ENCODE measurements at regions not wholly inside any gene's neighbourhood (a gene's known extent, or its start where the extent isn't known, plus 50 kb on each side); places are given as distances from the start of the nearest gene placed in this dataset.

DNA sequence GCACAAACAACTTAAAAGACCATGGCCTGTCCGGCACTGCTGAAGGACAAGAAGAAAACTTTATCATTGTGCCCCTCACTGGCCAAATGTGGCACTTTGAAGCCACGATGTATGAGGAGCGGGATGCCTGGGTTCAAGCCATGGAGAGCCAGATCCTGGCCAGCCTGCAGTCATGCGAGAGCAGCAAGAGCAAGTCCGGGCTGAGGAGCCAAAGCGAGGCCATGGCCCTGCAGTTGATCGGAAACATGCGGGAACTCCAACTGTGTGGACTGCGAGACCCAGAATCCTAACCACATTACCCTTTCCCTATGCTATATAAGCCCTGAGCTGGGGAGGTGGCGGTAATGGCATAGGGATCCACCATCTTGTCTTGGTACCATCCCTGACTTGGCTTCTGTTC, 497.9 kb downstream of the ANXA1 start:
- Mint-ChIP-seq H3K36me3 (ENCODE audit: insufficient read depth) (no peaks in the 10 kb centered on the region), H3K4me1 (ENCODE audit: low read depth) (no peaks in the 10 kb centered on the region), H3K4me3 (no peak overlapping the region), H3K9me3 (peaks cover 12% of the 10 kb centered on the region), H3K27me3 (ENCODE audit: low read depth) (no peaks in the 10 kb centered on the region)
- ATAC-seq (no peak), DNase-seq (no peak)

DNA sequence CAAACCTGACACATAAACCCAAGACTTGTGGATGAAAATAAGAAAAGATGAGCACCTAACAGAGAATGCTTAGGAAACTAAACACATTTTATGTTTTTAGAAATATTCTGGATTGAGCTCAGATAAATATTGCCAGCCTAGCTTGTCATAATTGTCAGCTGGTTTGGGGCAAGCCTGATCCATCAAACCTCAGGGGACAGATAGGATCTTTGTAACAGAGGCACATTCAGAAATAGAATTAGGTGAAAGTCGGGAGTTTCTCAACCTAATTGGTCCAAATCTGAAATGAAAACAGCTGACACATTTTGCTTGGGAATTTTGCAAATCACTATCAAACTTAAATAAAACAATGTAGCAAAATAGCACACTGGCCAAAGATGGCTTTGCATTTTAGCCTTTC, 503.7 kb downstream of the ANXA1 start:
- Mint-ChIP-seq H3K4me1 (ENCODE audit: low read depth) (no peaks in the 10 kb centered on the region), H3K9me3 (peaks cover 4% of the 10 kb centered on the region), H3K4me3 (no peak overlapping the region), H3K36me3 (ENCODE audit: insufficient read depth) (no peaks in the 10 kb centered on the region), H3K27me3 (ENCODE audit: low read depth) (no peaks in the 10 kb centered on the region)
- no peak for DNase-seq
- no peak for ATAC-seq

DNA sequence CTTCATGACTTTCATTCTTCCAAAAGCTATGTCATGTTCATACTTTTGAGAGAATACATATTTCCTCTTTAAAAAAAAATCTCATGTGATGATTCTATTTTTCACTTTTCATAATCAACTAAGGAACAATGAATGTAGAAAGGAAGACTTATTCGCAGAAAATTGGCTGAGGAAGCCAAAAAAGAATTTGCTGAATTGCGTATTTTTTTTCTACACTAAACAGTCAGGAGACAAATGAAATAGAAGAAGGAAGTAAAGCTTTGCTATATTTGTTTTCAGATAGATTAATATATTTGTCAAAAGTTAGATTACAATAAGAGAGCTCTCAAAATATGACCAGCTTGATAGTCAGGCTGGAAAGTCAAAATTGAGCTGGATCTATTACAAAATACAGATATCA, 504.2 kb downstream of the ANXA1 start:
- H3K4me1 Mint-ChIP-seq (ENCODE audit: low read depth), result no peaks in the 10 kb centered on the region
- H3K4me3 Mint-ChIP-seq, result no peak overlapping the region
- peaks cover 4% of the 10 kb centered on the region for H3K9me3 Mint-ChIP-seq
- H3K36me3 Mint-ChIP-seq (ENCODE audit: insufficient read depth), result no peaks in the 10 kb centered on the region
- DNase-seq (no peak), ATAC-seq (no peak)
- no peaks in the 10 kb centered on the region for H3K27me3 Mint-ChIP-seq (ENCODE audit: low read depth)

DNA sequence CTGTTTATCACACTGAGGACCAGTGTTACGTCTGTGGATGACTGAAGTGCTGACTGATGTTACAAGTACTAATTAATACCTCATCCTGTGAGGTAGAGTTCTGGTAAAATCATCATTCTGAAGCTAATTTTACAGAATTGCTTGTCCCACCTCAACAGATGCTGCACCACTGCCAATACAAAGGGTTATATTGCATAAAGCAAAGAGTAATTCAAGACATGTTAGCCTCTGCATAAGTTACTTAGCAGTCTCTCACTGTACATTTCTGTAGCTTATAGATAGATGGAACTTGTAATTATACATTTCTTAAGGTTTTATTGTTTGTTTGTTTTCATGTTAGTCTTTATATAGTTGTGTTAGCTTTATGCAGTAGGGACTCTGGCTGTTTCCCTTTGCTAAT, 513.6 kb downstream of the ANXA1 start:
- H3K9me3 Mint-ChIP-seq, result no peaks in the 10 kb centered on the region
- ATAC-seq (no peak), DNase-seq (no peak)
- no peaks in the 10 kb centered on the region for H3K27me3 Mint-ChIP-seq (ENCODE audit: low read depth)
- H3K4me3 Mint-ChIP-seq, result no peak overlapping the region
- no peaks in the 10 kb centered on the region for H3K4me1 Mint-ChIP-seq (ENCODE audit: low read depth)
- H3K36me3 Mint-ChIP-seq (ENCODE audit: insufficient read depth), result no peaks in the 10 kb centered on the region

DNA sequence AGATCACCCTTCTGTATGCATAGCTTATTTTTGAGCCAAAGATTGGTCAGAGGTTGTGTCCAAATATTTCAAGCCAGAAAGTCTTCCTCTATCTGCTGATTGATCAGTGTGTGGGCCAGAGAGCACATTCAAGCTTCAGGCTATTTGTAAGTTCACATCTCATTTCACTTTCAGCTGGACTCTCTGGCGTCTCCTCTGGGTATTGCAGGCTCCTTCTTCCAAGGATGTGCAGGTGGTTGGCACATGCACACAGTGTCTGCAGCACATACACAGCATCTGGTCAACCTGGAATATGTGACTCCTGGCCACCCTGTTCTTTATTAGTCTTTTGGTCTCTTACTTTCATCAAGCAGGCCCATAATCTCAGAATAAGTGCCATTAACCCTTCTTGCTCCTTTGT, 516.1 kb downstream of the ANXA1 start:
- Mint-ChIP-seq H3K27me3 (ENCODE audit: low read depth) (no peaks in the 10 kb centered on the region), H3K9me3 (peaks cover 8% of the 10 kb centered on the region), H3K4me1 (ENCODE audit: low read depth) (no peaks in the 10 kb centered on the region), H3K4me3 (no peak overlapping the region), H3K36me3 (ENCODE audit: insufficient read depth) (no peaks in the 10 kb centered on the region)
- ATAC-seq (no peak), DNase-seq (no peak)

DNA sequence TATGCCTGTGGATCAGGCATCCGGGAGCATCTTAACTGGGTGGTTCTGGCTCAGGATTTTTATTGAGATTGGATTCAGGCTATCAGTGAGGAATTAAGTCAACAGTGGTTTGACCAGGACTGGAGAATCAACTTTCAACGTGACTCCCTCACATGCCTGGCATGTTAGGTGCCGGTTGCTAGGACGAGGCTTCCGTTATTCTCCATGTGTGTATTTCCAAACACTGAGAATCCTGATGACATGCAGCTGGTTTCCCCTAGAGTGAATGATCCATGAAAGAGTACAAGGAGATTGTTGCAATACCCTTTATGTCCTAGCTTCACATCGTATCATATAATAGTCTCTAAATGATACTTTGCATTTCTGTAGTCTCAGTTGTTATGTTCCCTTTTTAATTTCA, 529.2 kb downstream of the ANXA1 start:
- Mint-ChIP-seq H3K36me3 (ENCODE audit: insufficient read depth) (no peaks in the 10 kb centered on the region), H3K4me1 (ENCODE audit: low read depth) (no peaks in the 10 kb centered on the region), H3K4me3 (no peak overlapping the region), H3K27me3 (ENCODE audit: low read depth) (no peaks in the 10 kb centered on the region), H3K9me3 (peaks cover 12% of the 10 kb centered on the region)
- ATAC-seq, result no peak
- no peak for DNase-seq

DNA sequence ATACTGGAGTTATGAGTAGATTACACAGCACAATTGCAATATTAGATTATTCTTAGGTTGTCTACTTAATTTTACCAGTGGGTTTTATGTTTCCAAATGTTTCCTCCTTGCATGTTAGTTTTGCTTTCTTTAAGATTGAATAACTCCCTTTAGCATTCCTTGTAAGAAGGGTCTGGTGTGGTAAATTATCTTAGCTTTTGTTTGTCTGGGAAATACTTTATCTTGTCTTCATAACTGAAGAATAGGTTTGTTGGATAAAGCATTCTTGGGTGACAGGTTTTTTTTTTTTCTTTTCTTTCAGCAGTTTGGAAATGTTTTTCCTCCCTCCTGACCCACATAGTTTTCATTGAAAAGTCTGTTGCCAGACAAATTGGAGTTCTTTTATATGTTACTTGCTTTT, 531.1 kb downstream of the ANXA1 start:
- Mint-ChIP-seq H3K27me3 (ENCODE audit: low read depth) (no peaks in the 10 kb centered on the region), H3K9me3 (peaks cover 12% of the 10 kb centered on the region), H3K4me3 (no peak overlapping the region), H3K4me1 (ENCODE audit: low read depth) (no peaks in the 10 kb centered on the region), H3K36me3 (ENCODE audit: insufficient read depth) (no peaks in the 10 kb centered on the region)
- ATAC-seq (no peak), DNase-seq (no peak)

DNA sequence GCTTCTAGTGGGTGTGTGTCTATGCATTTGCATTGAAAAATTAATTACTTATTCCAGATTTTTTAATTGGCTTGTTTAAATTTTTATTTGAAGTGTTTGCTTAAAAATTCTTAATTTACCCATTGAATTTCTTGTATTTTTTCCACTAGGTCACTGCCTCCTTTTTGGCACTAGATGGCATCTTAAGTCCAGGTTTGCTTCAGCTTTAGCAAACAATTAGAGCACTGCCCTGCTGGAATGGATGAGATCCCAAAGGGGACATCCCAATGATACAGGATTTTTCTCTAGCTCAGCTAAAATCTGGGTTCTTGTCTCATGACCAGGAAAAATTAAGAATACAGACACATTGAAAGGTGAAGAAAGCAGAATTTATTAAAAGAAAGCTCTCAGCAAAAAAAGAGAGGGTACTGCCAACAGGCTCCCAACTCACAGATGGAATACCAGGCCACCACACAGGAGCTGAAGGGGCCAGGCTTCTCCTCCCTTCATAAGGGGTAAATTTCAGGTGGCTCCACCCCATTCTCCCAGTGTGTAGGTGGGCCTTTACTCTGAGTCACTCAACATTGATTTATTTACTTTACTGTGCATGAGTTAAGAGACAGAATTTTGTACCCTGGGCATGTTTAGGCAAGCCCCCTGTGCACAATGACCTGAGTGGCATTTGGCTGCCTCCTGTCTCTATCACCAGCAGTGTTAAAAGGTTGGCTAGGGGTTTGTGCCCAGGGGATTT, 532.4 kb downstream of the ANXA1 start:
- H3K4me3 Mint-ChIP-seq, result no peak overlapping the region
- ATAC-seq (no peak), DNase-seq (no peak)
- H3K36me3 Mint-ChIP-seq (ENCODE audit: insufficient read depth), result no peaks in the 10 kb centered on the region
- H3K9me3 Mint-ChIP-seq, result peaks cover 12% of the 10 kb centered on the region
- no peaks in the 10 kb centered on the region for H3K27me3 Mint-ChIP-seq (ENCODE audit: low read depth)
- H3K4me1 Mint-ChIP-seq (ENCODE audit: low read depth), result no peaks in the 10 kb centered on the region

DNA sequence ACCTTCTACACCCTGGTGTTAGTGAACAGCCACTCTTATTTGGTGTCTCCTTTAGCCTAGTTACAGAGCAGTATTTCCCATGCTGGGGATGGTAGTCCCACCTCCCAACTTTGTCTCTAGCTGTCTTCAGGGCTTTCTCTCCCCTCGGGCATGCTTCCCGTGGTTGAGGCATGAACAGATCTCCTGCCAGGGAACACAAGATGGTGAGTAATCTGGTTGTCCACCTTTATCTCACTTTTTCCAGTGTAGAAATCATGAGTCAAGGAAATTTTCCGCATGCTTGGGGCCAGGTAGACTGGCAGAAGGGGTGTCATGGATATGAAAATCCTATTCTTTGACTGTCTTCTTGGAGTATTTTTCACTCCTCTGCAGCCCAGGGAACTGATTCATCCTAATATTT, 532.9 kb downstream of the ANXA1 start:
- ATAC-seq, result no peak
- Mint-ChIP-seq H3K36me3 (ENCODE audit: insufficient read depth) (no peaks in the 10 kb centered on the region), H3K27me3 (ENCODE audit: low read depth) (no peaks in the 10 kb centered on the region), H3K4me1 (ENCODE audit: low read depth) (no peaks in the 10 kb centered on the region), H3K4me3 (no peak overlapping the region), H3K9me3 (peaks cover 12% of the 10 kb centered on the region)
- DNase-seq, result no peak

DNA sequence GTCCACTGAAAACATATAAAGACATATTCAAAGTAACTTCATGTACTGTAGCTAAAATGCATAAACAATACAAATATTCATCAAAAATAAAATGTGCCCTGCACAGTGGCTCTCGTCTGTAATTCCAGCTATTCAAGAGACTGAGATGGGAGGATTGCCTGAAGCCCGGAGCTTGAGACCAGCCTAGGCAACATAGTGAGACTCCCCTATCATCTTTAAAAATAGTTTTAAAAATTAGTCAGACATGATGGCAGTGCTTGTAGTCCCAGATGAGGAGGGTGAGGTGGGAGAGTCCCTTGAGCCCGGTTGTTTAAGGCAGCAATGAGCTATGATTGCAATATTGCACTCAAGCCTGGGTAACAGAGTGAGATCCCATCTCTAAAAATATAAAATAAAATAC, 534.1 kb downstream of the ANXA1 start:
- H3K9me3 Mint-ChIP-seq, result peaks cover 12% of the 10 kb centered on the region
- H3K27me3 Mint-ChIP-seq (ENCODE audit: low read depth), result no peaks in the 10 kb centered on the region
- no peak for DNase-seq
- H3K4me3 Mint-ChIP-seq, result no peak overlapping the region
- no peaks in the 10 kb centered on the region for H3K4me1 Mint-ChIP-seq (ENCODE audit: low read depth)
- no peaks in the 10 kb centered on the region for H3K36me3 Mint-ChIP-seq (ENCODE audit: insufficient read depth)
- ATAC-seq, result no peak

DNA sequence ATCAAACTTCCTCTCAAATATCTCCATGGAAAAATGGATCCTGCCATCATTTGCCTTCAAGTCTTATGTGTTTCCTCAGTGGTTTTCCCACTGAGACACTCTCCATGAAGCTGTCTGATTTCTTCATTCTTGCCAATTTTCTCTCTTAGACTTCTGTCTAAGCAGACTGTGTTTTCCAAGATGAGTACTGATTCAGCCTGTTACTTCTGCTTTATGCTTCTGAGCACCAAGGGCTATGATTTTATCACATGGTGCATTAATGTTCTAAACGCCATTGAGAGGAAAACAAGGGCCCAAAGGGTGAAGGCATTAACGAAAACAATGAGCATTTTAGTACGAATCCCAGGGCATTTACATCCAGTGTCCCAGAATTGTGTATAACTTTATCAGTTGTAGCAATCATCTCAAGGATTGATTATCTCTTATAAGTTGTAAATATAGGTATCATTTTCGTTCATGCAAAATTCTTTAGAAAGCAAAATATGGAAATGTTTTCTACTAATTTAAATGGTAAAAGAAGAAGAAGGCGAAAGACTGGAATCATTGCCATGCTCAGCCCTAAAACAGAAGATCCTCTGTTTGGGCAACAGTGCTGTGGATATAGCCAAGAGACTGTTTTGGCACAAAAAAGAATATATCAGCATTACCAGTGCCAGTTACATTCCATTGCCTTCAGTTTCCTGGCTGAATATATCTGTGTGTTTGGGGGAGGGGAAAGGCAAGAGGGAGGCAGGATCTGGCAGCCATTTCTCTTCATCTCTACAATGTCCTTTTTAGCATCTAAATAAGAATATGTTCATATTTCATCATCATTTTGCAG, 537.6 kb downstream of the ANXA1 start:
- Mint-ChIP-seq H3K4me3 (no peak overlapping the region), H3K9me3 (no peaks in the 10 kb centered on the region), H3K36me3 (ENCODE audit: insufficient read depth) (no peaks in the 10 kb centered on the region), H3K4me1 (ENCODE audit: low read depth) (no peaks in the 10 kb centered on the region), H3K27me3 (ENCODE audit: low read depth) (no peaks in the 10 kb centered on the region)
- ATAC-seq (no peak), DNase-seq (no peak)

DNA sequence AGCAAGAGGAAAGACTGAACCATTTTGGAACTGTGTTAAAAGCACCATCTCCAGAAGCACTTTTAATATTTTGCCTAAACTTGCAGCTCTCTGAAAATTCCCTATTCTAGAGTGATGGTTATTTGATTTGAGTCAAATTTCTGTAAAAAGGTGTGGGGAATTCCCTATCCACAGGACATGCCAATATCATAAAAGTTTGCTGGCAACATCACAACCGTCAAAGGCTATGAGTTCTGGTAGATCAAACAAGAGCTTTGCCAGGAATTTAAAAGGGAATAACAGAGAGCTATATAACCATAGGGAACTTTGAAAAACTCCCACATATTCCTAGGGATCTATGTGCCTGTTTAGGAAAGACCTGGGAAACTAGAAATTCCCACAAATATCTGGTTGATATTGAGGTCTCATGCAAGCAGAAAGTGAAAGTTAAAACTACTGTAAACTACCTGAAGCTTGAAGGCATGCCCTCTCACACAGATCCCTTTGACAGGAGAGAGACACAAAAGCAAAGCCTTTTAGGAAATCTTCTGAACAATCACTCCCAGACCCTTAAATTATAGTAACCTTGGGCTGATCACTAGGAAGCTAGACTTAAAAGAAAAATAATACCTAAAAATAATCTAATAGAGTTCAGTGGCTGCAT, 549.9 kb downstream of the ANXA1 start:
- H3K9me3 Mint-ChIP-seq, result peaks cover 8% of the 10 kb centered on the region
- ATAC-seq (no peak), DNase-seq (no peak)
- H3K4me1 Mint-ChIP-seq (ENCODE audit: low read depth), result no peaks in the 10 kb centered on the region
- H3K27me3 Mint-ChIP-seq (ENCODE audit: low read depth), result no peaks in the 10 kb centered on the region
- H3K4me3 Mint-ChIP-seq, result no peak overlapping the region
- H3K36me3 Mint-ChIP-seq (ENCODE audit: insufficient read depth), result no peaks in the 10 kb centered on the region

DNA sequence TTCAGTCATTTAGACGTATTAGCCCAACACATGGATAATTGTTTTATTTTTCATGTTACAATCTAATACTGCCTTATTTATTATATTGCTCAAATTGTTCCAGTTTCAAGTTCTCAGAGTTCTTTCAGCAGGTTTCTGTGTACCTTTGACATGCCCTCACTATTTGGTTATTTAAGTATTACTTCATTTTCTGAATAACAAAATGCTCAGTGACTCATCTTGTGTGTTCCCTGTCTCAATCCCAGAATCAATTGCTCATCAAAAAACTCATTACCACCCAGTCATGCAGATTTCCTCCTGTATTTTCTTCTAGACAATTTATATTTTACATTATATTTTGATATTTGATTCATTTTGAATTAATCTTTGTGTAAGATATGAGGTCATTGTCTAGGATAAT, 562.6 kb downstream of the ANXA1 start:
- Mint-ChIP-seq H3K27me3 (ENCODE audit: low read depth) (no peaks in the 10 kb centered on the region), H3K4me3 (no peak overlapping the region), H3K36me3 (ENCODE audit: insufficient read depth) (no peaks in the 10 kb centered on the region), H3K4me1 (ENCODE audit: low read depth) (no peaks in the 10 kb centered on the region), H3K9me3 (no peaks in the 10 kb centered on the region)
- ATAC-seq, result no peak
- no peak for DNase-seq

DNA sequence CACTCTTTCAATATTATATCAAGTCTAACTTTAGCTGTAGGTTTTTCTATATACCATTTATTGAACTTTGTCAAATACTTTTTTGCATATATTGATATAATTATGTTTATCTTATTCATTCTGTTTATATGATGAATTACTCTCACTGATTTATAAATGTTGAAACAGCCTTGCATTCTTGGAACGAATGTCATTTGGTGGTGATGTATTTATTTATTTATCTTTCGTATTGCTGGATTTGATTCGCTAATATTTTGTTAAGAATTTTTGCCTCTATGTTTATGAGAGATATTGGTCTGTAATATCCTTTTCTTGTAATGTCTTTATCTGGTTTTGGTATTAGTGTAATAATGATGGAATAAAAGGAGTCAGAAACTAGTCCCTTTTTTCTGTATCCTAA, 563.9 kb downstream of the ANXA1 start:
- no peaks in the 10 kb centered on the region for H3K9me3 Mint-ChIP-seq
- ATAC-seq (no peak), DNase-seq (no peak)
- H3K4me1 Mint-ChIP-seq (ENCODE audit: low read depth), result no peaks in the 10 kb centered on the region
- H3K36me3 Mint-ChIP-seq (ENCODE audit: insufficient read depth), result no peaks in the 10 kb centered on the region
- H3K27me3 Mint-ChIP-seq (ENCODE audit: low read depth), result no peaks in the 10 kb centered on the region
- H3K4me3 Mint-ChIP-seq, result no peak overlapping the region

DNA sequence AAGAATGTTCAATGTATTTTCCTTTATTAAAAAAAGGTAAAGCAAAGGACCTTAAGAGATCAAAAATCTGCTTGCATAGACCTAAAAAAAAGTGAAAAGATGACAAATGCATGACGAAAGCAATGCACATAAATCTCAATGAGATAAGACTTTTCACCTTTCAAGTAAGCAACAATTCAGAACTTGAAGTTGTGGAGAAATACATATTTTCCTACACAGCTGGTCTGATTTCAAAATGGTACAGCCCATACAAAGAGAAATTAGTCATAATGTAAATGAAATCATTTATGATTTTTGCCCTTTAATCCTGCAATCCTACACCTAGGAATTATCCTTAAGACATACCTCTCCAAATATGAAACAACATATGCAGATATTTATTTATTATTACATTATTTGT, 568.0 kb downstream of the ANXA1 start:
- no peak for DNase-seq
- Mint-ChIP-seq H3K4me1 (ENCODE audit: low read depth) (no peaks in the 10 kb centered on the region), H3K36me3 (ENCODE audit: insufficient read depth) (no peaks in the 10 kb centered on the region), H3K4me3 (no peak overlapping the region), H3K27me3 (ENCODE audit: low read depth) (no peaks in the 10 kb centered on the region), H3K9me3 (no peaks in the 10 kb centered on the region)
- ATAC-seq, result no peak

Measured in activated T-cell treated with anti-CD3 and anti-CD28 coated beads, Interleukin-2, amount 50 U/mL, for 4 hours (primary cell).